ENCODE measurements at regions not wholly inside any gene's neighbourhood (a gene's known extent, or its start where the extent isn't known, plus 50 kb on each side); places are given as distances from the start of the nearest gene placed in this dataset.
"Not testable (repeated sequence)": the region's sequence is repeated elsewhere in the genome, so short reads cannot be mapped to it uniquely, and the experiment has no call there.

GRCh38 chr15:44899775-44900174 is 56.7 kb upstream of the TERB2 start:
- H4K5ac ChIP-seq (ENCODE audit: low read depth, low read length); POLR2A ChIA-PET (ENCODE audit: unreplicated experiment); H3K4me2 ChIP-seq (ENCODE audit: low read depth, low read length); H4K20me1 ChIP-seq (ENCODE audit: insufficient read depth, low read length); H2BK5ac ChIP-seq (ENCODE audit: low read depth, low read length, poor library complexity, severe bottlenecking); H3K56ac ChIP-seq (ENCODE audit: extremely low read depth, insufficient read depth, low read length); H3K18ac ChIP-seq (ENCODE audit: low read depth, low read length); H2BK120ac ChIP-seq (ENCODE audit: low read depth, low read length); H3K9me1 ChIP-seq (ENCODE audit: insufficient read depth, low read length); H3K27me3 ChIP-seq (ENCODE audit: control insufficient read depth, insufficient read depth, low read length); H3K79me1 ChIP-seq (ENCODE audit: low read depth in 1 of 2, low read length in 2 of 2); H3K9me3 ChIP-seq (ENCODE audit: control insufficient read depth, insufficient read depth, low read length); H3K4ac ChIP-seq (ENCODE audit: low read depth, low read length); H2BK15ac ChIP-seq (ENCODE audit: low read depth, low read length); H3K36me3 ChIP-seq (ENCODE audit: control insufficient read depth, insufficient read depth, low read length); H3K4me3 ChIP-seq (ENCODE audit: insufficient read depth, low read depth, low read length); H2AFZ ChIP-seq (replicated peaks; ENCODE audit: low read length, poor library complexity); H4K8ac ChIP-seq (ENCODE audit: low read depth in 2 of 2, low read length in 2 of 2); H2AK9ac ChIP-seq (replicated peaks; ENCODE audit: low read depth, low read length, poor library complexity); CTCF ChIA-PET; H3K9ac ChIP-seq (ENCODE audit: low read depth, low read length); H3K27ac ChIP-seq (ENCODE audit: insufficient read depth, low read length); H4K91ac ChIP-seq (ENCODE audit: insufficient read depth, low read depth, low read length); H2BK20ac ChIP-seq (ENCODE audit: low read depth, low read length); DNase-seq; H3K4me1 ChIP-seq (ENCODE audit: control insufficient read depth, insufficient read depth, low read length); BruUV-seq (replicated peaks); H2AK5ac ChIP-seq (ENCODE audit: low read depth, low read length); ATAC-seq (ENCODE audit: low read depth); in situ Hi-C loops (cut with MboI; ENCODE audit: low sequenced_read_pairs); dilution Hi-C loops (cut with HindIII; ENCODE audit: low sequenced_read_pairs, unreplicated experiment); H3K14ac ChIP-seq (replicated peaks; ENCODE audit: low read depth, low read length); H3K23ac ChIP-seq (ENCODE audit: low read depth, low read length): not testable (repeated sequence)
- intact Hi-C loops (cut with micrococcal nuclease) = loop anchor here (5.0 kb wide), 1 partner anchor 88 kb away; no protein-coding TSS in a partner anchor
- WGBS, 2 experiments (ENCODE audit: extremely low coverage in 2 of 2, insufficient read length in 1 of 2) = no CpG with 5 or more reads among the region's 2 CpGs

GRCh38 chr15:44900796-44901195 is 55.7 kb upstream of the TERB2 start:
- ATAC-seq (ENCODE audit: low read depth); CTCF ChIA-PET; H3K4ac ChIP-seq (ENCODE audit: low read depth, low read length); H3K23ac ChIP-seq (ENCODE audit: low read depth, low read length); H3K27me3 ChIP-seq (ENCODE audit: control insufficient read depth, insufficient read depth, low read length); H3K27ac ChIP-seq (ENCODE audit: insufficient read depth, low read length); H2AFZ ChIP-seq (replicated peaks; ENCODE audit: low read length, poor library complexity); H2AK9ac ChIP-seq (replicated peaks; ENCODE audit: low read depth, low read length, poor library complexity); H4K5ac ChIP-seq (ENCODE audit: low read depth, low read length); H4K91ac ChIP-seq (ENCODE audit: insufficient read depth, low read depth, low read length); H2AK5ac ChIP-seq (ENCODE audit: low read depth, low read length); H3K56ac ChIP-seq (ENCODE audit: extremely low read depth, insufficient read depth, low read length); H2BK15ac ChIP-seq (ENCODE audit: low read depth, low read length); H2BK20ac ChIP-seq (ENCODE audit: low read depth, low read length); intact Hi-C loops (cut with micrococcal nuclease); H3K18ac ChIP-seq (ENCODE audit: low read depth, low read length); H3K9me3 ChIP-seq (ENCODE audit: control insufficient read depth, insufficient read depth, low read length); H3K4me2 ChIP-seq (ENCODE audit: low read depth, low read length); H2BK120ac ChIP-seq (ENCODE audit: low read depth, low read length); H3K4me3 ChIP-seq (ENCODE audit: insufficient read depth, low read depth, low read length); BruUV-seq (replicated peaks); H3K14ac ChIP-seq (replicated peaks; ENCODE audit: low read depth, low read length); H2BK5ac ChIP-seq (ENCODE audit: low read depth, low read length, poor library complexity, severe bottlenecking); dilution Hi-C loops (cut with HindIII; ENCODE audit: low sequenced_read_pairs, unreplicated experiment); H4K8ac ChIP-seq (ENCODE audit: low read depth in 2 of 2, low read length in 2 of 2); H4K20me1 ChIP-seq (ENCODE audit: insufficient read depth, low read length); H3K9ac ChIP-seq (ENCODE audit: low read depth, low read length); H3K36me3 ChIP-seq (ENCODE audit: control insufficient read depth, insufficient read depth, low read length); H3K9me1 ChIP-seq (ENCODE audit: insufficient read depth, low read length); DNase-seq; POLR2A ChIA-PET (ENCODE audit: unreplicated experiment); H3K79me1 ChIP-seq (ENCODE audit: low read depth in 1 of 2, low read length in 2 of 2); in situ Hi-C loops (cut with MboI; ENCODE audit: low sequenced_read_pairs); H3K4me1 ChIP-seq (ENCODE audit: control insufficient read depth, insufficient read depth, low read length): not testable (repeated sequence)
- no CpG with 5 or more reads among the region's 2 CpGs for WGBS, 2 experiments (ENCODE audit: extremely low coverage in 2 of 2, insufficient read length in 1 of 2)
